Activated CD8-positive, alpha-beta memory T cell treated with anti-CD3 and anti-CD28 coated beads for 48 hours (primary cell): ENCODE measurements at regions not wholly inside any gene's neighbourhood (a gene's known extent, or its start where the extent isn't known, plus 50 kb on each side); places are given as distances from the start of the nearest gene placed in this dataset.

Experiments
- DNase-seq, 3 experiments: peaks; one replicate each; pipeline ENCODE4 v3.0.0-alpha.2; 2020; ENCODE audit warnings: low read depth in 2 of 3, low spot score in 2 of 3

DNA sequence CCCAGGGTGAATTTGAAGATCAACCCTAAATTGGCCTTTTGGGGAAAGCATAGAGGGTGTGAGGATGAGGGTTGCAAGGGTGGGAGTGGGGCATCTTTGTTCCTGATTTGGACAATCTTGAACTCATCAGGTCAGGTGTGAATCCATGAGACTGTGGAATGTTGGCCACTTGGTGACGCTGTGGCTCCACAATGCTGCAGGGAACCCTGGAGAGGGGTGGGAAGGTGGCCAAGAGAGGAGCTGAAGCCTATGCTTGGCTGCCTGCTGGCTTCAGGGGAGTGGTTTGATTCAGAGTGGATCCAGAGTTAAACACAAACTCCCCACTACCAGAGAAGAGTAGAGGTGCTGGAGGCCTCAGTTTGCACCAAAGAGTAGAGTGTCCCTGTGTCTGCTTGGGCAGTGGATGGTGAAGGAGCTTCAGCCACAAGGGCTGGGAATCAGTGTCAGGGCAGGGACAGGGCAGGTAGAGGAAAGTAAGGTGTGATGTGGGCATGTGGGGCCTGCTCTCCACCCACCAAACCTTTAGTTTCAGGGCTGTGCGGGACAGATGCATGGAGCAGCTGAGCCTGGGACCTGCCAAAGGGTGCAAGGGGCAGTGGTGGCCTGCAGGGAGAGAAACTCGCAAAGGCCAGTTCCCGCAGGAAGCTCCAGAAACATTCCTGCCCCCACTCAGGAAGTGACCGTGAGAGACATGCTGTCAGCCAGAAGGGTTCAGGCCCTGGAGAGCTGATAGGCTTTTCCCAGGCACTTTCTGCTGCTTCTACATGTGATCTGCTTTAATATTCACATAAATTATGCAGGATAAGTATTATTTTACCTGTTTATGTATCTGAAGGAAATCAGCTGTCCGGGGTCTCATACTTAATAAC, 81.0 kb upstream of the PRSS58 start:
- no peak for DNase-seq

DNA sequence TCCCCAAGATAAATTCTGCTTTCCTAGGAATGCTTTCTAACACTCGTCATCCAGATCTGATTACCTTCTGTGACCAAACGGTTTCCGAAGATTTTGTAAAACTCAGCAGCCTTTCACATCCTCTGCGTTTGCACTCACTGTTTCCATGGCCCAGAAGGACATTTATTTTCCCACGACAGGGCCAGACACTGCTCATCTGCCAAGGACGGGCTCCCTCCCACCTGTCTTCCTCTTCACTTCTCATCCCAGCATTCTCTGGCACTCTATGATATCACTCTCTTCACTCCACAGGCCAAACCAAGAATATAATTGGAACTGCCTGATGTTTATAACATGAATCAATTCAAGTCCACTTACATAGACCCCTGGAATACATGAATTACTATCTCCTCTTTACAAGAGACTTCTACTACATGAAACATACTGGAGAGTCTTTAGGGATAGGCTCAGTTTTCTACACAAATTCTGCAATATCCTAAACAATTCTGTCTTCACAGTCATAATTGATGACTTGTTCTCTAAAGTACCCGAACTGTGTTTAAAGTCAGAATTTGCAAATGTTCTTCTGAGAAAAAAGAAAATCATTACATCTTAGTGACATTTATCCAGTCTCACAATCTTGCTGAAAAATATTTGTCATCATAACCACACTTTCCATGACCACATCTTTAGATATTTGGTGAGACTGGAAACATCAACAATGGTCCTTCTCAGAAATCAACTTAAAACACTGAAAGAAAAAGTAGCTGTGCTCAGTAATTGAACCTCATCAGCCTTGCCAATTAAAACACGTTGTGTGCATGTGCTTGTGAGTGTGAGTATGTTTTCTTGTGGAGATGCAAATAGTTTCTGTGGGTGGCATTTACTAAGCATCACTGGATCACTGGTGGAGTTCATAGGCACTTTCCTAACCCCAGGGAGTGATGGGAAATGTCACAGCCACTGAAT, 79.5 kb upstream of the PRSS58 start:
- DNase-seq: no peak

DNA sequence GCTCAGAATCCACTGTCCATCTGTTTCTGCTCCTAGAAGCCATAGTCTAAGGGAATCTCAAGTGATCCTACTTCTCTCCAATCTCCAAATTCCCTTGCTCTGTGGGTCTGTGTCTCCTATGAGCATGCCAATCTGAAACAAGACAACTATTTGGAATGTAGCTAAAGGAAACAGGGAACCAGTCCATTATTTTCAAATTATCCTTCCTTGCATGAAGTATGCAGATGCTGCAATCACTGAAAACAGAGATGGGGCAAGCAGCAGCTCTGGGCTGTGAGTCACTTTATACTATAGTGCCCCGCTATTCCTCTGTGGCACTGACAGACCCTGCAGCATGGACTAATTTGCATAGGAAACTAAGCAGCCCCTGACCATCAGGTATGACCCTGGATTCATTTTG, 76.9 kb upstream of the PRSS58 start:
- no peak for DNase-seq

DNA sequence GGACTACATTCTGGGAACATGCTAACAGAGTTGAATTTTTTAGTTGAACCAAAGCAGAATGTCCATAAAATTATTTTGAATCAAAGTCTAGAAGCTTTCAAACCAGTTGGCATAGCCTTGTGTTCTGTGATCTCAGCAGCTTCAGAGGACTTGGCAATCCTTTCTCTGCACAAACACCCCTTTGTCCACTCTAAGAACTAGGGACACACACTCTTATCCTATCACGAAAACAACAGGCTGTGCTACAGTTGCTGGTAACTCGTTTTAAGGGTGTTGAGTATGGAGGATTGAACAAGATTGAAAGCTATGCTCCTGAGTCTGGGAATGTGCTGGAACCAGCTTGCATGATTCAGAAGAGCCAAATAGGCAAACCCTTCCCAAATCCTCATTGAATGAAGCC, 76.4 kb upstream of the PRSS58 start:
- DNase-seq: no peak

DNA sequence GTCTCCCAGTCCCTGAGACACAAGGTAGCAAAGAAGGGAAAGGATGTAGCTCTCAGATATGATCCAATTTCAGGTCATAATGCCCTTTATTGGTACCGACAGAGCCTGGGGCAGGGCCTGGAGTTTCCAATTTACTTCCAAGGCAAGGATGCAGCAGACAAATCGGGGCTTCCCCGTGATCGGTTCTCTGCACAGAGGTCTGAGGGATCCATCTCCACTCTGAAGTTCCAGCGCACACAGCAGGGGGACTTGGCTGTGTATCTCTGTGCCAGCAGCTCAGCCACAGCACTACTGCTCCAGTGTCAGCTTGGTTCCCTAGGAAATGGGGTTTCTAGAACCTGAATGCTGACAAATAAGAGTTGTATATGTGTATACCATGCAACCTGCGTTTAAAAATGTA, 74.6 kb upstream of the PRSS58 start:
- no peak for DNase-seq

DNA sequence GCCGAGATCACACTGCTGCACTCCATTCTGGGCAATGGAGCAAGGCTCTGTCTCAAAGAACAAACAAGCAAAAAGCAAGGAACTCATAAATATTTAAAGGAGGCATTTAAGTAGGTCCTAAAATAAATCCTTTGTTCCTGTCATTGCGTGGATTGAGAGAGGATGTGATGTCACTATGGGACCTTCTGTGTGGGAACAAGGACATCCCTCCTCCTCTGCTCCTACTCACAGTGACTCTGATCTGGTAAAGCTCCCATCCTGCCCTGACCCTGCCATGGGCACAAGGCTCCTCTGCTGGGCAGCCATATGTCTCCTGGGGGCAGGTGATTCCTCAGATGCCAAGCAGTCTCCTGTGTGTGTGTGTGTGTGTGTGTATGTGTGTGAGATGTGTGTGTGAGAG, 74.1 kb upstream of the PRSS58 start:
- DNase-seq: no peak

DNA sequence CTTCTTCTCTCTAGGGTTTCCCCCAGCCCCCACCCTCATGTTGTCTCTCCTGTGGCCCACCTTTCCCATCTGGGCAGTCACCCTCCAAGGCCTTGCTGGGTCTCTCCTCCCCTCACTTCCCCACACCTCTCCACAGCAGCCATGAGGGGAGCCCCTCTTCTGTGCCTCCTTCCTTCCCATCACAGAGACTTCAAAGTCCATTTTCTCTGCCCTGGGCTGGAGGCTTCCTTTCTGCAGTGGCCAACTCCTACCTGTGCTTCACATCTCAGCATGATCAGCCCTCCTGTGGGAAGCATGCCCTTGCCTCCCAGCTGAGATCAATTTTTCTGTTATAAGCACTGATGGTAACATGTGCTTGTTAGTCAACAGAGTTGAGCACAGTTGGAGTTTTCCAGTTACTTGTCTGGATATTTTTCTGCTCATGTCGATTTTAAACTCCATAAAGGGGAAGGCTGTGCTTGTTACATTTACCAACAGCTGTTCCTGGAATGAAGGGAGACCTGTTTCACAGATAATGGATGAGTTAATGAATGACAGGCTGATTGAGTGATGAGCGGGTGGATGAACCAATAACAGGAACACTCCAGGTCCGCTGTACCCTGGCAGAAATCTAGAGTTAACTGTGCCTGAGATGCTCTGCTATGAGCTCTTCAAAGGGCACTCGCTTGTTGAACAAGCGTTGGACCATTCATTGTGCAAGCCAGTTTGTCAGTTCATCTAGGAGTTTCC, 71.4 kb upstream of the PRSS58 start:
- no peak for DNase-seq

DNA sequence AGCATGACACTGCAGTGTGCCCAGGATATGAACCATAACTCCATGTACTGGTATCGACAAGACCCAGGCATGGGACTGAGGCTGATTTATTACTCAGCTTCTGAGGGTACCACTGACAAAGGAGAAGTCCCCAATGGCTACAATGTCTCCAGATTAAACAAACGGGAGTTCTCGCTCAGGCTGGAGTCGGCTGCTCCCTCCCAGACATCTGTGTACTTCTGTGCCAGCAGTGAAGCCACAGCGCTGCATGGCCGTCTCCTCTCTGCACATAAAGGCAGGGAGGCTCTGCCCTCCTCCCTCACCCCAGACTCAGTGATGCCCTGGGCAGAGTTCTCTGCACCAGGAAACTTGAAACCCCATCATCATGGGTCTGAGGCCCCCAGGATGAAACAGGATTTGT, 70.7 kb upstream of the PRSS58 start:
- no peak for DNase-seq

DNA sequence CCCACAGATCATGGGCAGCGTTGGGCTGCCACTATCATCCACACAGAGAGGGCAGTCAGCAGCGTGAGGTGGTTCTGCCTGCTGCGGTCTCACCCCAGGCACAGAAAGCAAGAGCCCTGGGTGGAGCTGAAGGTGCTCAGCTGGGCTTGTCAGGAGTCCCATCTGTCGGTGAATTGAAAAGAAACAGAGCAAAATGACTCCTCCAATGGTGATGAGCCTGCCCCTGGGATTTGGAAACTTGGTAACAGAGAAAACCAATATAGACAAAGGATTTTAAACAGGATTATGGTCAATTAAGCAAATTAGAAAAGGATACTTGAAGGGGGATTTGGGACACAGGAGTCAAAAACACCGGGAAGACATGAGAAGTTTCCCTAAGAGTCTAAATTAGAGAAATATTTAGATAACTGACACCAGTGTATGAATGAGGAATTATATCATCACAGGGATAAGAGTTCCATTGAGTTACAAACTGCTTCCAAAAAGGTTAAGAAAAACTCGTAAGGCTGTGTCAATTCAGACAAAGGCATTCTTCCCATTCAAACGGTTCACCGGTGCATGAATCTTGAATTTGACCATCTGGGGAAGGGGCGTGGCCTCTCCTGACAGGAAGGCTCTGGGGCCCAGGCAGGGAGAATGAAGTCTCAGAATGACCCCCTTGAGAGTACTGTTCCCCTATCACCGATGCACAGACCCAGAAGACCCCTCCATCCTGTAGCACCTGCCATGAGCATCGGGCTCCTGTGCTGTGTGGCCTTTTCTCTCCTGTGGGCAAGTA, 70.0 kb upstream of the PRSS58 start:
- DNase-seq: no peak

DNA sequence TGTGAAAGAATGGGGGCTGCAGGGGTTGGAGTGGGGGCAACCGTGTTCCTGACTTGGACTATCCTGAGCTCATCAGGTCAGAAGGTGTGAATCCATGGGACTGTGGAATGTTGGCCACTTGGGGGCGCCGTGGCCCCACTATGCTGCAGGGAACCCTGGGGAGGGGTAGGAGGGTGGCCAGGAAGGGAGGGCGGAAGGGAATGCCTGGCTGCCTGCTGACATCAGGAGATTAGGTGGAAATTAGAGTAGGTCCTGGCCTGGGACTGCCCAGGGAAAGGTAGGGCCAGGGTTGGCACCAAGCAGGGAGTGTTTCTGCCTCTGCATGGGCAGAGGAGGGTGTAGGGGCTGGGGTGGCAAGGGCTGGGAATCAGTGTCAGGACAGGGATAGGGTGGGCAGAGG, 65.8 kb upstream of the PRSS58 start:
- DNase-seq: no peak

DNA sequence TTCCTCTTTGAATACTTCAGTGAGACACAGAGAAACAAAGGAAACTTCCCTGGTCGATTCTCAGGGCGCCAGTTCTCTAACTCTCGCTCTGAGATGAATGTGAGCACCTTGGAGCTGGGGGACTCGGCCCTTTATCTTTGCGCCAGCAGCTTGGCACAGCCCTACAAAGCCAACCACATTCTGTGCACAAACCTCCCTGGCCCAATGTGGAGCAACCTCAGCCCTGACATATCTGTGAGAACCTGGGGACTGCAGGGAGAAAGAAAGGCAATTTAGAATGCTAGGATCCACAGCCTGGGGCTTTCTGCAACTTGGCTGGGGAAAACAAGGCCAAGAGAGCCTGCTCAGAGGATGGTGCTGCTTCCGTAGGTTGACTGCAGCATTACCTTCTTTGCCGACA, 63.5 kb upstream of the PRSS58 start:
- no peak for DNase-seq

DNA sequence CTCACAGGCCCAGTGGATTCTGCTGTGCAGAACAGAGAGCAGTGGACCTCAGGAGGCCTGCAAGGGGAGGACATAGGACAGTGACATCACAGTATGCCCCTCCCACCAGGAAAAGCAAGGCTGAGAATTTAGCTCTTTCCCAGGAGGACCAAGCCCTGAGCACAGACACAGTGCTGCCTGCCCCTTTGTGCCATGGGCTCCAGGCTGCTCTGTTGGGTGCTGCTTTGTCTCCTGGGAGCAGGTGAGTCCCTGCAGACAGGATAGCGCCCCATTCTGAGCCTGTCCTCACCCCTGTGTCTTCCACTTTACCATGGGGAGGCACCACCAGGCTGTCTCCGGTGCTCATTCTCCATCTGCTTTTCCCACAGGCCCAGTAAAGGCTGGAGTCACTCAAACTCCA, 63.0 kb upstream of the PRSS58 start:
- DNase-seq: no peak

DNA sequence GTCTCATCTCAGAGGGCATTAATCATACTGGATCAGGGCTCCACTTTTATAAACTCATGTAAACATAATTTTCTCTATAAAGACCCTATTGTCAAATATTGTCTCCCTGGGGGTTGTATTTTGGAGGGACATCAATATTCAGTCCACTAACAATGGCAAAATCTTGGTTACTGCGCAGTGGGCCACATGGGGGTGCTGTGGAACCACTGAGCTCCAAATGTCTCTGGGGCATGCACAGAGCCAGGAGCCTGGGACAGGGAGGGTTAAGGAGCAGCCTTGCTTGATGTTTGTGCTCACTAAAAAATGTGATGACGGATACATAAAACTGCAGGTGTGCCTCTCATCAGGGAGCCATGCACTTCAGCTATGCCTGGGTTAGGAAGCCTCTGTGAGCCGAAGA, 62.1 kb upstream of the PRSS58 start:
- no peak for DNase-seq

DNA sequence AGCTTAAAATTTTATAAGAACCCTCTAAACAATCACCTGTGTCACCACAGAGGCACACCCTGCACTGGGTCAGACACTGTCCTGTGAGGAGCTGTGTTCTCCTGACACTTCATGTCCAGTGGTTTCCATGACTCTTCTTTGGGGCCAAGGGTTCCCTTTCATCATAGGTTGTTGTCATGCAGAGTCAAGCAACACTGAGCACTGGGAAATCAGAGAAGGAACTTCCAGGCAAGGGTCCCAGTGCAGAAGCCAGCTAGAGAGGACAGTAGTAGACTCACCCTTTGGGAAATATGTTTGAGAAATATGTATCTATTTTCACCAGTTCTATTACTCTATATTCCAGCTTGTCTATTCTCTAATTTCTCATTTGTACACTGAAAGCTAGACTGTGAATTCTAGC, 56.4 kb upstream of the PRSS58 start:
- no peak for DNase-seq

DNA sequence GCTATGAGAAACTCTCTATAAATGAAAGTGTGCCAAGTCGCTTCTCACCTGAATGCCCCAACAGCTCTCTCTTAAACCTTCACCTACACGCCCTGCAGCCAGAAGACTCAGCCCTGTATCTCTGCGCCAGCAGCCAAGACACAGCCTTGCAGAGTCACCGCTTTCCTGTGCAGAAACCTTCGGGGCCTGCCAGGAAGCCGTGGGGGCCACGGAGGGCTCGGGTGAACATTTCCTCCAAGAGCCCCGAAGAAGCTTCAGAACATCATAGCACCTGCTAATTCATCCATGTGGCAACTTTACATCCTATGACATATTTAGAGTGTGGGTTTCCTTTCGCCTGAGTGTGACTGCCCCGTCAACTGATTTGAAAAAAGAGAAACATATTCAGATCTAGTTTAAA, 55.7 kb upstream of the PRSS58 start:
- DNase-seq: no peak

DNA sequence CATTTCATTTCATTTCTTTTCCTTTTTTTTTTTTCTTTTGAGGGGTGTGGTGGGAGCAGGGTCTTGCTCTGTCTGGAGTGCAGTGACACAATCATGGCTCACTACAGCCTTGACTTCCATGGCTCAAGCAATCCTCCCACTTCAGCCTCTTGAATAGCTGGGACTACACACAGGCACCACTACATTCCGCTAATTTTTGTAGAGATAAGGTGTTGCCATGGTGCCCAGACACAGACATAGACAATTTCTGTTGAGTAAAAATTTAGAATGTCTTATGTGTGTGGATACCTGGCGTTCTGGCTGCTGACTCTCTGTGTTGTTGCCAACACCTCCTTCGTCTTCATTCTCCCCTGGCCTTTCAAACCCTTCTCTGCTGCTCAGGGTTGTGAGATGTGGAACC, 54.0 kb upstream of the PRSS58 start:
- DNase-seq: no peak

DNA sequence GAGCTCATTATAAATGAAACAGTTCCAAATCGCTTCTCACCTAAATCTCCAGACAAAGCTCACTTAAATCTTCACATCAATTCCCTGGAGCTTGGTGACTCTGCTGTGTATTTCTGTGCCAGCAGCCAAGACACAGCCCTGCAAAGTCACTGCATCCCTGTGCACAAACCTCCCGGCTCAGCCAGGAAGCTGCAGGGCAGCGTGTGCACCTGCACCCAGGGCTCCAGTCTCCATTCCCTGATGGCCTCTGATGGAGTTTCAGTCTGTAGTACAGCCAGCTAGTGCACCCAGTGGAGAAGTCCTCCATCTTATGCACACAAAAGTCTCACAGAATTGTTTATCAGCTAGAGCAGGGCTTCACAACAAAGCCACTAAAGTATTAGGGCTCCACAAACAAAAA, 51.1 kb upstream of the PRSS58 start:
- no peak for DNase-seq

DNA sequence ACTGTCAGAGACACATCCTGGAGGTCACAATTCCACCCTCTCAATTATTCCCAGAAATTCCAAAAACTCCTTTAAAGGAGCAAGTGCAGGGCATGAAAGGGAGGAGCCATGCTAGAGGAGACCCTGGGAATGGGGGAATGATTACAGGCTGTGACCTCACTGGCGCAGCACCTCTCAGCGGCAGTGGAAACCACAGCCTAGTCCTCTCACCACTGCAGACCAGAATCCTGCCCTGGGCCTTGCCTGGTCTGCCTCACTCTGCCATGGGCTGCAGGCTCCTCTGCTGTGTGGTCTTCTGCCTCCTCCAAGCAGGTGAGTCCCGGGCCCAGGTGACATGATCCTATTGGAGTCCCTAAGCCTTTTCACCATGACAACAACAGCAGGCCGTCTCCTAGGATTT, 50.5 kb upstream of the PRSS58 start:
- no peak for DNase-seq
